GM12864 (cell line): ENCODE measurements at regions not wholly inside any gene's neighbourhood (a gene's known extent, or its start where the extent isn't known, plus 50 kb on each side); places are given as distances from the start of the nearest gene placed in this dataset.
"Not testable (repeated sequence)": the region's sequence is repeated elsewhere in the genome, so short reads cannot be mapped to it uniquely, and the experiment has no call there.

Experiments used
- DNase-seq: peaks from one replicate; pipeline ENCODE4 v3.0.0-alpha.2; 2011; ENCODE audit warnings: low read depth
- H3K4me3 ChIP-seq: 2 replicates; pipeline ENCODE4 v1.5.1; 2011; ENCODE audit warnings: mild to moderate bottlenecking, low read depth, low read length, control low read depth
- CTCF ChIP-seq: IDR thresholded peaks from 2 replicates; pipeline ENCODE4 v1.5.1; 2011; ENCODE audit warnings: low read depth, mild to moderate bottlenecking, moderate library complexity, low read length, control low read depth, inconsistent platforms; ENCODE audit errors: missing control alignments

- no peak for DNase-seq
- no peak for TF ChIP-seq CTCF
These were observed 337.5 kb upstream of the PCSK5 start for GRCh38 chr9:75552941-75553340.

GRCh38 chr9:75566813-75567212 lies 323.7 kb upstream of the PCSK5 start:
- not testable (repeated sequence) for DNase-seq, H3K4me3 ChIP-seq

More at GRCh38 chr9:75552941-75553340, 337.5 kb upstream of the PCSK5 start:
- no peak overlapping the region for H3K4me3 ChIP-seq

- H3K4me3 ChIP-seq, result no peak overlapping the region
- no peak for TF ChIP-seq CTCF
- no peak for DNase-seq
These were observed 319.9 kb upstream of the PCSK5 start for GRCh38 chr9:75570538-75570937.

DNA sequence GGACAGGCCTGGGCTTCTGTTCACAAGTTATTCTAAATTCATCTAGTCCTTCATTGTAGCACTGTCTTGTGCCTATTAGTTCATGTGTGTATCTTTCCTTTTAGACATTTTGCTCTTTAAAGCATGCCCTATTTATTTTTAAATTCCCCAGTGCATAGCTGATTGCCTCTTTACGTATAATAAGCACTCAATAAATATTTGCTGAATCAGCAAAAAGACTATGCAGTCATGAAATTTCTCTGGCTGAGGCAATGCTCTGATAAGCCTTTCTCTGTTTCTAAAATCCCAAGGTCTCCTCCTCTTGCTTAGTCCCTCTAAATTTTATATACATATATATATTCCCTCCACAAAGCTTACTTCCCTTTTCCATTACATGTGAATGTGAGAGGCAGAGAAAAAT lies 315.9 kb upstream of the PCSK5 start:
- TF ChIP-seq CTCF, result no peak
- DNase-seq, result no peak
- H3K4me3 ChIP-seq, result no peak overlapping the region

DNA sequence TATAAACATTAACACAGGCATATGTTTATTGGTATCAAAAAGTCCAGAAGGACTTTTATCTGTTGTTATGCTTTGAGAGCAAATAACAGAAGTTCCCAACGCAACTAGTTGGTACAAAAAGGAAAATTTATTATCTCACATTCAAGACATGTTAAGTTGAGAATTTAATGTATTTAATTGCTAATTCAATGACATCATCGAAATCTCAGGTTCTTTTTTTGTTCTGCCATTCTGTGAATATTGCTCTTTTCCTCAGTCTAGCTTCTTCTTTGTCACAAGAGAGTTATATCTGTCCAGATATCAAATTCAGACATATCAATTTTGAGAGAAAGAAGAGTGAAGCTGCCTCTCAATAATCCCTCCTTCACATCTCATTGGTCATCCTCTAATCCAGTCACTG lies 307.6 kb upstream of the PCSK5 start:
- no peak for DNase-seq
- H3K4me3 ChIP-seq, result no peak overlapping the region
- TF ChIP-seq CTCF, result no peak

GRCh38 chr9:75588808-75589207 lies 301.7 kb upstream of the PCSK5 start:
- no peak overlapping the region for H3K4me3 ChIP-seq
- peak; percentile 49 for TF ChIP-seq CTCF
- no peak for DNase-seq

- no peak overlapping the region for H3K4me3 ChIP-seq
- no peak for DNase-seq
- TF ChIP-seq CTCF, result no peak
These were observed 301.0 kb upstream of the PCSK5 start for GRCh38 chr9:75589497-75589896.

DNA sequence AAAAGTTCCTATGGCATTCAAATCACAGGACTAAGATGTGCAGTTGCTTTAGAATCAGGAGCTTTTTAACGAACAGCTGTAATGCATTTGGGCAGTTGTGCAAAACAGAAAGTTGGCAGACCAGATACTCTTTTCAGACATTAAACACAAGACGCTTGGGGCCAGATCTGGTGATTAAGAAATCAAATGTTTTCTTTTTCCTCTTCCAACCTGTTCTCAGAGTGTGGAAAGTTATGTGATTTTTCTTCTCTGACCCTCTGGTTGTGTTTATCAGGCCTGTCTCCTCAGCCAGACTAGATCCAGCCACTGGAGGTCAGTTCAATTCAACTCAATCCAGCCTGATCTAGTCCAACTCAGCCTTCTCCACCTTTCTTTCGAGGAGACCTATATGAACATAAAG lies 298.5 kb upstream of the PCSK5 start:
- TF ChIP-seq CTCF, result no peak
- no peak for DNase-seq
- no peak overlapping the region for H3K4me3 ChIP-seq
